ENCODE measurements at regions not wholly inside any gene's neighbourhood (a gene's known extent, or its start where the extent isn't known, plus 50 kb on each side); places are given as distances from the start of the nearest gene placed in this dataset.

DNA sequence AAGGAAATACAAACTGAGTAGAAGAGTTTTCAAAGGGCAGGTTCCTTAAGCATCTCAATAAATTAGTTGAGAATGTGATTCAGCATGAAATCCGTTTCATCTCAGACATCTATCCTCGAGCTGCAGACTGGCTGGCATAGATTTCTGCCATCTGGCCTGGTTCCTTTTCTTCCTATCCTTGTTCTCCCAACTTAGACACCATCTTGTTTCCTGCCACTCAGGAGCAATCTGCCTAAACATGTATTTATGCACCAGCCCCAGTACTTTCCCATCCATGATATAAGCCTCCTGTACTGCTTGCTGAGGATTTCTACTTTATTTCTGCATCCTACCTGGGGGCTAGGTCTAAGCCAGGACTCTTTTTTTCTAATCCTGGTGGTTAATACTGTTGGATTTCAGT lies 359.1 kb upstream of the C11orf87 start:
- Histone ChIP-seq H3K4ac (replicated peaks; ENCODE audit: insufficient read length, low read depth, low read length) (no peak overlapping the region), H3K14ac (ENCODE audit: insufficient read length) (no peak overlapping the region), H2BK5ac (ENCODE audit: low read depth, low read length) (no peak overlapping the region), H3K9ac (replicated peaks in 1 of 4; ENCODE audit: extremely low read depth in 1 of 4, low read depth in 3 of 4, low read length in 3 of 4) (no peak overlapping the region), H3K4me1 (replicated peaks in 1 of 4; ENCODE audit: control insufficient read depth in 3 of 4, insufficient read depth in 4 of 4, low read length in 3 of 4) (no peaks in the 10 kb centered on the region), H3K9me3 (ENCODE audit: insufficient read depth in 2 of 2, low read depth in 1 of 2, low read length in 1 of 2) (no peaks in the 10 kb centered on the region), H4K8ac (ENCODE audit: extremely low read depth, insufficient read depth, low read length) (no peak overlapping the region), H3K23ac (ENCODE audit: insufficient read length) (no peak overlapping the region), H2BK12ac (ENCODE audit: low read depth, low read length) (no peak overlapping the region), H4K20me1 (replicated peaks in 1 of 2; ENCODE audit: control insufficient read depth in 1 of 2, insufficient read depth in 2 of 2, low read length in 2 of 2) (no peaks in the 10 kb centered on the region), H4K5ac (ENCODE audit: insufficient read length, low read depth, low read length) (no peak overlapping the region), H3K56ac (replicated peaks; ENCODE audit: insufficient read length, low read depth, low read length) (no peak overlapping the region), H4K91ac (replicated peaks; ENCODE audit: insufficient read length, low read length) (no peak overlapping the region), H3K4me3 (ENCODE audit: extremely low read depth in 1 of 4, insufficient read depth in 2 of 4, low read depth in 3 of 4, low read length in 4 of 4) (no peak overlapping the region), H3K79me2 (ENCODE audit: control insufficient read depth in 1 of 2, insufficient read depth in 2 of 2, low read length in 2 of 2) (no peaks in the 10 kb centered on the region), H3K23me2 (ENCODE audit: low read depth, low read length) (no peaks in the 10 kb centered on the region), H3K27me3 (replicated peaks in 1 of 4; ENCODE audit: control insufficient read depth in 3 of 4, extremely low read depth in 1 of 4, insufficient read depth in 3 of 4, low read length in 3 of 4) (peaks cover 1 to 8% (median 7%) of the 10 kb centered on the region in 4 experiments; a peak in 6 of 7 replicates), H3K4me2 (ENCODE audit: insufficient read depth in 1 of 2, low read depth in 2 of 2, low read length in 2 of 2) (no peak overlapping the region), H3K36me3 (ENCODE audit: control insufficient read depth in 2 of 4, insufficient read depth in 4 of 4, low read length in 3 of 4) (no peaks in the 10 kb centered on the region), H2BK120ac (replicated peaks; ENCODE audit: low read depth, low read length) (no peak overlapping the region), H3K27ac (ENCODE audit: low read depth, low read length) (no peak overlapping the region), H3K79me1 (ENCODE audit: low read depth, low read length) (no peaks in the 10 kb centered on the region), H2BK20ac (ENCODE audit: low read length) (no peak overlapping the region), H2BK15ac (ENCODE audit: low read length) (no peak overlapping the region), H2AK5ac (ENCODE audit: low read depth, low read length) (no peak overlapping the region), H2AFZ (ENCODE audit: low read length) (no peak overlapping the region), H3K18ac (ENCODE audit: extremely low read depth, low read length) (no peak overlapping the region)
- POLR2A ChIA-PET (ENCODE audit: partially characterized antibody): no interaction called here
- DNase-seq (ENCODE audit: low read depth in 1 of 2, low spot score in 2 of 2): no peak
- CTCF ChIA-PET (ENCODE audit: partially characterized antibody): interaction anchor here (1.5 kb wide), 1 partner anchor 10 kb away, joined by 4 read pairs; no protein-coding TSS in a partner anchor
- no peak for FAIRE-seq
- WGBS, 2 experiments (ENCODE audit: extremely low coverage in 1 of 2, insufficient coverage in 1 of 2, insufficient read length in 1 of 2, insufficient replicate concordance in 2 of 2, low coverage in 1 of 2, low lambda C conversion rate in 2 of 2, missing lambda C conversion rate in 1 of 2): 100% methylated on average over 2 of the region's 2 CpGs; no CpG with 5 or more reads in 1 of the 2 experiments
- TF ChIP-seq, protein P1, sequence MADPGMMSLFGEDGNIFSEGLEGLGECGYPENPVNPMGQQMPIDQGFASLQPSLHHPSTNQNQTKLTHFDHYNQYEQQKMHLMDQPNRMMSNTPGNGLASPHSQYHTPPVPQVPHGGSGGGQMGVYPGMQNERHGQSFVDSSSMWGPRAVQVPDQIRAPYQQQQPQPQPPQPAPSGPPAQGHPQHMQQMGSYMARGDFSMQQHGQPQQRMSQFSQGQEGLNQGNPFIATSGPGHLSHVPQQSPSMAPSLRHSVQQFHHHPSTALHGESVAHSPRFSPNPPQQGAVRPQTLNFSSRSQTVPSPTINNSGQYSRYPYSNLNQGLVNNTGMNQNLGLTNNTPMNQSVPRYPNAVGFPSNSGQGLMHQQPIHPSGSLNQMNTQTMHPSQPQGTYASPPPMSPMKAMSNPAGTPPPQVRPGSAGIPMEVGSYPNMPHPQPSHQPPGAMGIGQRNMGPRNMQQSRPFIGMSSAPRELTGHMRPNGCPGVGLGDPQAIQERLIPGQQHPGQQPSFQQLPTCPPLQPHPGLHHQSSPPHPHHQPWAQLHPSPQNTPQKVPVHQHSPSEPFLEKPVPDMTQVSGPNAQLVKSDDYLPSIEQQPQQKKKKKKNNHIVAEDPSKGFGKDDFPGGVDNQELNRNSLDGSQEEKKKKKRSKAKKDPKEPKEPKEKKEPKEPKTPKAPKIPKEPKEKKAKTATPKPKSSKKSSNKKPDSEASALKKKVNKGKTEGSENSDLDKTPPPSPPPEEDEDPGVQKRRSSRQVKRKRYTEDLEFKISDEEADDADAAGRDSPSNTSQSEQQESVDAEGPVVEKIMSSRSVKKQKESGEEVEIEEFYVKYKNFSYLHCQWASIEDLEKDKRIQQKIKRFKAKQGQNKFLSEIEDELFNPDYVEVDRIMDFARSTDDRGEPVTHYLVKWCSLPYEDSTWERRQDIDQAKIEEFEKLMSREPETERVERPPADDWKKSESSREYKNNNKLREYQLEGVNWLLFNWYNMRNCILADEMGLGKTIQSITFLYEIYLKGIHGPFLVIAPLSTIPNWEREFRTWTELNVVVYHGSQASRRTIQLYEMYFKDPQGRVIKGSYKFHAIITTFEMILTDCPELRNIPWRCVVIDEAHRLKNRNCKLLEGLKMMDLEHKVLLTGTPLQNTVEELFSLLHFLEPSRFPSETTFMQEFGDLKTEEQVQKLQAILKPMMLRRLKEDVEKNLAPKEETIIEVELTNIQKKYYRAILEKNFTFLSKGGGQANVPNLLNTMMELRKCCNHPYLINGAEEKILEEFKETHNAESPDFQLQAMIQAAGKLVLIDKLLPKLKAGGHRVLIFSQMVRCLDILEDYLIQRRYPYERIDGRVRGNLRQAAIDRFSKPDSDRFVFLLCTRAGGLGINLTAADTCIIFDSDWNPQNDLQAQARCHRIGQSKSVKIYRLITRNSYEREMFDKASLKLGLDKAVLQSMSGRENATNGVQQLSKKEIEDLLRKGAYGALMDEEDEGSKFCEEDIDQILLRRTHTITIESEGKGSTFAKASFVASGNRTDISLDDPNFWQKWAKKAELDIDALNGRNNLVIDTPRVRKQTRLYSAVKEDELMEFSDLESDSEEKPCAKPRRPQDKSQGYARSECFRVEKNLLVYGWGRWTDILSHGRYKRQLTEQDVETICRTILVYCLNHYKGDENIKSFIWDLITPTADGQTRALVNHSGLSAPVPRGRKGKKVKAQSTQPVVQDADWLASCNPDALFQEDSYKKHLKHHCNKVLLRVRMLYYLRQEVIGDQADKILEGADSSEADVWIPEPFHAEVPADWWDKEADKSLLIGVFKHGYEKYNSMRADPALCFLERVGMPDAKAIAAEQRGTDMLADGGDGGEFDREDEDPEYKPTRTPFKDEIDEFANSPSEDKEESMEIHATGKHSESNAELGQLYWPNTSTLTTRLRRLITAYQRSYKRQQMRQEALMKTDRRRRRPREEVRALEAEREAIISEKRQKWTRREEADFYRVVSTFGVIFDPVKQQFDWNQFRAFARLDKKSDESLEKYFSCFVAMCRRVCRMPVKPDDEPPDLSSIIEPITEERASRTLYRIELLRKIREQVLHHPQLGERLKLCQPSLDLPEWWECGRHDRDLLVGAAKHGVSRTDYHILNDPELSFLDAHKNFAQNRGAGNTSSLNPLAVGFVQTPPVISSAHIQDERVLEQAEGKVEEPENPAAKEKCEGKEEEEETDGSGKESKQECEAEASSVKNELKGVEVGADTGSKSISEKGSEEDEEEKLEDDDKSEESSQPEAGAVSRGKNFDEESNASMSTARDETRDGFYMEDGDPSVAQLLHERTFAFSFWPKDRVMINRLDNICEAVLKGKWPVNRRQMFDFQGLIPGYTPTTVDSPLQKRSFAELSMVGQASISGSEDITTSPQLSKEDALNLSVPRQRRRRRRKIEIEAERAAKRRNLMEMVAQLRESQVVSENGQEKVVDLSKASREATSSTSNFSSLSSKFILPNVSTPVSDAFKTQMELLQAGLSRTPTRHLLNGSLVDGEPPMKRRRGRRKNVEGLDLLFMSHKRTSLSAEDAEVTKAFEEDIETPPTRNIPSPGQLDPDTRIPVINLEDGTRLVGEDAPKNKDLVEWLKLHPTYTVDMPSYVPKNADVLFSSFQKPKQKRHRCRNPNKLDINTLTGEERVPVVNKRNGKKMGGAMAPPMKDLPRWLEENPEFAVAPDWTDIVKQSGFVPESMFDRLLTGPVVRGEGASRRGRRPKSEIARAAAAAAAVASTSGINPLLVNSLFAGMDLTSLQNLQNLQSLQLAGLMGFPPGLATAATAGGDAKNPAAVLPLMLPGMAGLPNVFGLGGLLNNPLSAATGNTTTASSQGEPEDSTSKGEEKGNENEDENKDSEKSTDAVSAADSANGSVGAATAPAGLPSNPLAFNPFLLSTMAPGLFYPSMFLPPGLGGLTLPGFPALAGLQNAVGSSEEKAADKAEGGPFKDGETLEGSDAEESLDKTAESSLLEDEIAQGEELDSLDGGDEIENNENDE (IDR thresholded peaks at IDR 0.05; ENCODE audit: insufficient replicate concordance, low read length): no peak
